Fibroblast of pulmonary artery (primary cell): ENCODE measurements at regions not wholly inside any gene's neighbourhood (a gene's known extent, or its start where the extent isn't known, plus 50 kb on each side); places are given as distances from the start of the nearest gene placed in this dataset.

Experiments
- DNase-seq: peaks from one replicate; pipeline ENCODE4 v3.0.0-alpha.2; 2010; ENCODE audit warnings: low read depth
- H3K4me3 ChIP-seq: replicated peaks from 2 replicates; pipeline ENCODE4 v1.5.1; 2011; ENCODE audit warnings: low read depth, mild to moderate bottlenecking, control low read depth, low read length, moderate library complexity
- TF ChIP-seq, protein P1 (sequence below): IDR thresholded peaks from 2 replicates; pipeline ENCODE4 v1.5.1; 2011; ENCODE audit warnings: mild to moderate bottlenecking, control low read depth, low read length, inconsistent platforms; ENCODE audit errors: missing control alignments

- H3K4me3 ChIP-seq: no peak overlapping the region
- no peak for DNase-seq
- TF ChIP-seq, protein P1, sequence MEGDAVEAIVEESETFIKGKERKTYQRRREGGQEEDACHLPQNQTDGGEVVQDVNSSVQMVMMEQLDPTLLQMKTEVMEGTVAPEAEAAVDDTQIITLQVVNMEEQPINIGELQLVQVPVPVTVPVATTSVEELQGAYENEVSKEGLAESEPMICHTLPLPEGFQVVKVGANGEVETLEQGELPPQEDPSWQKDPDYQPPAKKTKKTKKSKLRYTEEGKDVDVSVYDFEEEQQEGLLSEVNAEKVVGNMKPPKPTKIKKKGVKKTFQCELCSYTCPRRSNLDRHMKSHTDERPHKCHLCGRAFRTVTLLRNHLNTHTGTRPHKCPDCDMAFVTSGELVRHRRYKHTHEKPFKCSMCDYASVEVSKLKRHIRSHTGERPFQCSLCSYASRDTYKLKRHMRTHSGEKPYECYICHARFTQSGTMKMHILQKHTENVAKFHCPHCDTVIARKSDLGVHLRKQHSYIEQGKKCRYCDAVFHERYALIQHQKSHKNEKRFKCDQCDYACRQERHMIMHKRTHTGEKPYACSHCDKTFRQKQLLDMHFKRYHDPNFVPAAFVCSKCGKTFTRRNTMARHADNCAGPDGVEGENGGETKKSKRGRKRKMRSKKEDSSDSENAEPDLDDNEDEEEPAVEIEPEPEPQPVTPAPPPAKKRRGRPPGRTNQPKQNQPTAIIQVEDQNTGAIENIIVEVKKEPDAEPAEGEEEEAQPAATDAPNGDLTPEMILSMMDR: no peak
Observed at GRCh38 chr6:139593081-139593480, 218.6 kb upstream of the CITED2 start.

DNA sequence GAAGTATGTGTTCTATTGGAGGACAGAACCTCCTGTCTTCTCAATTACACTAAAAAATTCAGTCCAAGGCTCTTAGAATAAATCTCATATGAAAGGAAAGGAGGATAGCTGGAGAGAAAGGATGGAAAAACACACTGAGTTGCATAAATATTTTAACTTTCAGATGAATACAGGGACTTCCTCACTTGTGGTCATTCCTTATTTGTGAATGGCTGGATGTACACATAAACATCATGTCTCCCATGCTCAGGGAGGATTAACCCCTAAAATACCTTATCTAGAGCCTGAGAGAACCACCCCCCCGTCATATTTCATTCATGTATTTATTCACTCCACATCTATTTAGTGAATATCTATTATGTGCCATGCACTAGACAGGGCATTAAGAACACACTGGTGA is 217.6 kb upstream of the CITED2 start:
- DNase-seq: no peak
- H3K4me3 ChIP-seq: no peak overlapping the region
- TF ChIP-seq, protein P1: no peak

- TF ChIP-seq, protein P1: no peak
Observed at GRCh38 chr6:139591075-139591865, 216.8 kb upstream of the CITED2 start.

GRCh38 chr6:139590206-139590605 is 215.8 kb upstream of the CITED2 start:
- TF ChIP-seq, protein P1: no peak
- H3K4me3 ChIP-seq: no peak overlapping the region
- DNase-seq: no peak

More at GRCh38 chr6:139591075-139591865, 216.8 kb upstream of the CITED2 start:
- DNase-seq: no peak
- no peak overlapping the region for H3K4me3 ChIP-seq

DNA sequence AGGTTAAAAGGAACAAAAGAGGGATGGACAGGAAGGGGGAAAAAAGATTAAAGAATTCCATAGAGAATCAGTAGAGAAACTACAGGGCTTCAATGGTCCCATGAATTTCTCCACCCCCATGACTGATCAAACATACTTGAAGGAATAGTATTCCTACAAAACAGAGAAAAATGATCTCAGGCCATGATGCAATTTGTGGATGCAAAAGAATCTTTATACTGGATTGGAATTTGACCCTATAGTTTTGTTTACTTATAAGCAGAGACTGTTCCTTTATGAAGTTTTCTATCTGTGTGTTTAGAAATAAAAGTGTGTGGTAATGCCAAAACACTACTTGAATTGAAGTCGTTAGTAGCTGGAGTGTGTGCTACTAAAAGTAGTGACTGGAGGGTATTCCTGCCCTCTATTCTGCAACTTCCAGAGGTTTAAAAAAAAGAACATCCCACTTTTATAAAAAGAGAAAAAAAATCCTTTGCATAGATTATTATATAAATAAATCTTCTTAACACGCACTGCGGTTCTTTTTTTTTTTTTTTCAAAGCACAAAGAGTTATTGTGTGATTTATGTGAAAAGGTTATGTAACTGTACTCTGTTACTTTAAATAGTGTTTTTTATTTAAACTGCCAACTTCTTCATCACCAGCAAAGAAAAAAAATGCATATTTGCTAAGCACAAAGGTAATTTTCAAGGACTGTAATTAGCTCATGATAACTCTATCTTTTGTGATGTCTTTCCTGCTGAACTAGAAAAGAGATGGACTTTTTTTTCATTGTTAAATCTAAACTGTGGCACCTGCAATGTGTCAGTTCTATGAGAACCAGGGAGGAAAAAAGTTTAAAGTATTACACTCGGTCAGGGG is 214.5 kb upstream of the CITED2 start:
- DNase-seq: peak; percentile 70
- TF ChIP-seq, protein P1: no peak
- H3K4me3 ChIP-seq: no peak overlapping the region

- TF ChIP-seq, protein P1: no peak
- no peak overlapping the region for H3K4me3 ChIP-seq
- DNase-seq: peak; percentile 41
Observed at GRCh38 chr6:139588076-139588639, 213.7 kb upstream of the CITED2 start.
